Duodenal mucosa (tissue), 2 donors: ENCODE measurements at regions not wholly inside any gene's neighbourhood (a gene's known extent, or its start where the extent isn't known, plus 50 kb on each side); places are given as distances from the start of the nearest gene placed in this dataset.

Experiments used
- H3K27ac ChIP-seq: one replicate; pipeline ENCODE4 v1.7.0; 2013; ENCODE audit warnings: low read depth, low read length
- H3K27me3 ChIP-seq, 2 donors: one replicate each; pipeline ENCODE4 v1.7.0; 2013; ENCODE audit warnings: low read length in 2 of 2, control low read depth in 1 of 2; ENCODE audit not compliant: insufficient read depth in 2 of 2, control insufficient read depth in 1 of 2
- H3K36me3 ChIP-seq, 2 donors: one replicate each; pipeline ENCODE4 v1.7.0; 2013; ENCODE audit warnings: low read length in 2 of 2, control low read depth in 1 of 2; ENCODE audit not compliant: insufficient read depth in 2 of 2, control insufficient read depth in 1 of 2
- H3K4me1 ChIP-seq, 2 donors: one replicate each; pipeline ENCODE4 v1.7.0; 2013; ENCODE audit warnings: low read length in 2 of 2, control low read depth in 1 of 2; ENCODE audit not compliant: insufficient read depth in 2 of 2, control insufficient read depth in 1 of 2
- H3K4me3 ChIP-seq, 2 donors: one replicate each; pipeline ENCODE4 v1.7.0; 2013; ENCODE audit warnings: low read length in 2 of 2, low read depth in 1 of 2
- H3K9ac ChIP-seq, 2 donors: one replicate each; pipeline ENCODE4 v1.7.0; 2013; ENCODE audit warnings: low read length in 2 of 2, low read depth in 1 of 2
- H3K9me3 ChIP-seq, 2 donors: one replicate each; pipeline ENCODE4 v1.7.0; 2013; ENCODE audit warnings: low read length in 2 of 2, control low read depth in 1 of 2; ENCODE audit not compliant: control insufficient read depth in 1 of 2

DNA sequence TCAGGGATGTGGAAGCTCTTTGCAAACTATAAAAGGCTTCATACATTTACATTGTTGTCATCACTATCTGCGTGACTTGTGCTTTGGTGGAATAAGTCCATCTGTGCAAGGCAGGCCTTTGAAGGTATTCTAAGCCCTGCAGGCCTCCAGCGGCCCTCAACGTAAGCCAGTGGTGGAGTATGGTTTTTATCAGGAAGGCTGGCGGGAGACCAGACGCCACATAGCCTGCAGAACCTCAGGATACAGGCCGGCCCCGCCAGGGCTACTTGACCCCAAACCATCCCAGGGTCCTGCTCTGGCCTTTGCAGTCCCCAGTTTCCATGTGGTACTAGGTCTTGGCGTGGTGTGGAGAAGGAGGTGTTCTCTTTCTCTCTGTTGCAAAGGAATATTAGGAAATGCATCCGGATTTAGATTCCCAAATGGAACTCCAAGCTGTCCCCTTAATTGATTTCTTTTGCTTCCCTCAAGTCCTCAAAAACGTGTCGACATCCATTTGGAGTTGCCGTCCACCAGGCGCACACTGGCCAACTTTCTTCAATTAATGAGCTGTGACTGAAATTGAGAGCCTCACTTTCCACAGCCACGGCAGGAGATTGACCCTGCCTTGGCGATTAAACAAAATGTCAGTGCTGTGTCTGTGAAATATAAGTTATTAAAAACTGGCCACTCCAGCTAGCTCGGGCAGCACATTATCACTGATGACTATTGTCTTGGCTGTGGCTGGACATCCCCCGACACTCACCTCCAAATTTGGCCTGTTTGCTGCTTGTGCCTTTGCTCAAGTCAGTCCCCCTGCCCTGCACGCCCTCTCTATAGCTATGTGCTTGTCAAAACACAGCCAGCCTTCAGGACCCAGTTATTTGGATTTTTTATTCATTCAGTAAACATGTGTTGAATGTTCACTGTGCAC, 239.8 kb upstream of the TLE3 start:
- Histone ChIP-seq H3K27ac (no peak overlapping the region), H3K9ac (no peak overlapping the region), H3K27me3 (no peaks in the 10 kb centered on the region), H3K4me1 (peaks cover 0 to 4% of the 10 kb centered on the region in 2 donors), H3K9me3 (peaks cover 4 to 5% of the 10 kb centered on the region in 2 donors), H3K4me3 (no peak overlapping the region), H3K36me3 (no peaks in the 10 kb centered on the region)

DNA sequence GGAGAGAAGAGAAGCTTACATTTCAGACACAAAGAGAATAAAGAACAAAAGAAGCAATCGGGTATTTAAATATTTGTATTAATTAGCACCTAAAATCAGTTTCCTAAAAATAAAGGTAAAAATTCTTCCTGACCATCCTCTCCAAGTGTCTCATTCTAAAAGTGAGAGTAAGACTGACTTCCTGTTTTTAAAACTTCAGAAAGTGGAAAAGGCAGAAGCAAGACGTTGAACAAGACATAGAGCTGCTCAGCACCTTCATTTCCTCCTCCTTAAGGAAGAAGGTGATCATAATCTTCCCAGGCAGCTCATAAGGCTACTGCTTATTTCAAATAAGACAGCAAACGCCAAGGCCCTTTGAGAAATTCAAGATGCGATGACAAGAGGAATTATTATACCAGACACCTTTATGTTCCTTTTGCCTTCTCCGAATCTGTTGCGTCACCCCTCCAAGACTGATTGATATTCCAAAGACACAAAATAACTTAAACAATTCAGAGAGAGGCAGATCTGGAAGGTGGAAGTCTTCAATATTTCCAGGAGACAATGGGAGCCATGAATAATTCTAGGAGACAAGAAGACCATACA, 238.8 kb upstream of the TLE3 start:
- H3K27me3 ChIP-seq = no peaks in the 10 kb centered on the region
- H3K36me3 ChIP-seq = no peaks in the 10 kb centered on the region
- H3K27ac ChIP-seq = no peak overlapping the region
- H3K9ac ChIP-seq = no peak overlapping the region
- H3K4me1 ChIP-seq = peaks cover 0 to 4% of the 10 kb centered on the region in 2 donors
- H3K9me3 ChIP-seq = peaks cover 4 to 5% of the 10 kb centered on the region in 2 donors
- H3K4me3 ChIP-seq = no peak overlapping the region

DNA sequence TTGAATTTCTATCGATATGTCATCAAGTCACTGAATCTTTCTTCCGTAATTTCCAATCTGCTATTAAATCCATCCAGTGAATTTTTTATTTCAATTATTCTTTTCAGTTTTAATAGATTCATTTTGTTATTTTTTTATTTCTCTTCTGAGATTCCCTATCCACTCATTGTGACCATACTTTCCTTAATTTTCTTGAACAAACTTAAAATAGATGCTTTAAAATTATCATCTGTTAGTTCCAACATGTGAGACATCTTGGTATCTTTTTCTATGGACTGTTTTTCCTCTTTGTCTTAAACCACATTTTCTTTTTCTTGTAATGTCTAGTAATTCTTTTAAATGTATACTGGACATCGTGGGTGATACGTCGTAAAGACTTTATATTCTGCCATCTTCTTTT, 236.6 kb upstream of the TLE3 start:
- no peaks in the 10 kb centered on the region for H3K4me1 ChIP-seq
- no peaks in the 10 kb centered on the region for H3K36me3 ChIP-seq
- H3K4me3 ChIP-seq = no peak overlapping the region
- H3K27me3 ChIP-seq = no peaks in the 10 kb centered on the region
- H3K27ac ChIP-seq = no peak overlapping the region
- peaks cover 4 to 8% of the 10 kb centered on the region in 2 donors for H3K9me3 ChIP-seq
- no peak overlapping the region for H3K9ac ChIP-seq

DNA sequence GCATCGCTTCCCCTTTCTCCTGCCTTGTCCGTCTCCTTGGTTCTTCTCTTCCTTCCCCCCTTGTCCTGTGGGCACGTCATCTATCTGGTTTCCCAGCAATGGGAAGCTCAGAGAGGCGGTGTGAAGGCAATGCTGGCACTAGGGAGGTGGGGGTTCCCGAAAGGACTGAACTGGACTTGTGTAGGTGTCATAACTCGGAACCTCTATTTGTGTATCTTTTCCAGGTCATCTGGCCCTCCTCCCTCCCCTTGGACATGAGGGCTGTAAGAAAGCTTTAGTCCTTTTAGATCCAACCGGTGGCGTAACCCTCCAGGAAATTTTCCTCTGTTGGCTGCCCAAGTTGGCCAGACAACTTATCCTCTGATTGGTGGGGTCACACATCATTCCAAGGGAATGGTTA, 231.5 kb upstream of the TLE3 start:
- Histone ChIP-seq H3K9ac (no peak overlapping the region), H3K27ac (no peak overlapping the region), H3K4me3 (no peak overlapping the region), H3K4me1 (peaks cover 0 to 7% of the 10 kb centered on the region in 2 donors), H3K27me3 (no peaks in the 10 kb centered on the region), H3K9me3 (peaks cover 0 to 8% of the 10 kb centered on the region in 2 donors), H3K36me3 (no peaks in the 10 kb centered on the region)

DNA sequence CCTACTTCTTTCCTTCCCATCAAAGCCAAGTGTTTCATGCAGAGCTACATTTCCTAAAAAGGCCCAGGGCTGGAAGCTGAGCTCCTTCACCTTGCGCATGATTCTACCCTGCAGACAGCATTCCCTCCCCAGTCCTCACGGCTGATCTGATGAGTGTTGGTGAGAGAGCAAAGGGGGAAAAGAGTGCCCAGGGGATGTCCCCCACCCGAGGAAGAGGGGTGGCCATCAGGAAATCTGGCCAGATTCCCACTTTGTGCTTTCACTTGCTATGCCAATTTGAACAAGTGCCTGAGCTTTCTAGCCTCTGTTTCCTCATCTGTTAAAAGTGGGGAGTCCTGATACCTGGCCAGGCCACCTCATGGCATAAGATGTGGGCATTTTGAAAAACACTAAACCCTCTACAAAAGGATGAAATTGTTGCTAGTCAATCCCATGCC, 231.0 kb upstream of the TLE3 start:
- H3K4me1 ChIP-seq = peaks cover 0 to 7% of the 10 kb centered on the region in 2 donors
- H3K9me3 ChIP-seq = peaks cover 0 to 5% of the 10 kb centered on the region in 2 donors
- no peak overlapping the region for H3K4me3 ChIP-seq
- no peaks in the 10 kb centered on the region for H3K27me3 ChIP-seq
- H3K27ac ChIP-seq = no peak overlapping the region
- H3K36me3 ChIP-seq = no peaks in the 10 kb centered on the region
- H3K9ac ChIP-seq = no peak overlapping the region

DNA sequence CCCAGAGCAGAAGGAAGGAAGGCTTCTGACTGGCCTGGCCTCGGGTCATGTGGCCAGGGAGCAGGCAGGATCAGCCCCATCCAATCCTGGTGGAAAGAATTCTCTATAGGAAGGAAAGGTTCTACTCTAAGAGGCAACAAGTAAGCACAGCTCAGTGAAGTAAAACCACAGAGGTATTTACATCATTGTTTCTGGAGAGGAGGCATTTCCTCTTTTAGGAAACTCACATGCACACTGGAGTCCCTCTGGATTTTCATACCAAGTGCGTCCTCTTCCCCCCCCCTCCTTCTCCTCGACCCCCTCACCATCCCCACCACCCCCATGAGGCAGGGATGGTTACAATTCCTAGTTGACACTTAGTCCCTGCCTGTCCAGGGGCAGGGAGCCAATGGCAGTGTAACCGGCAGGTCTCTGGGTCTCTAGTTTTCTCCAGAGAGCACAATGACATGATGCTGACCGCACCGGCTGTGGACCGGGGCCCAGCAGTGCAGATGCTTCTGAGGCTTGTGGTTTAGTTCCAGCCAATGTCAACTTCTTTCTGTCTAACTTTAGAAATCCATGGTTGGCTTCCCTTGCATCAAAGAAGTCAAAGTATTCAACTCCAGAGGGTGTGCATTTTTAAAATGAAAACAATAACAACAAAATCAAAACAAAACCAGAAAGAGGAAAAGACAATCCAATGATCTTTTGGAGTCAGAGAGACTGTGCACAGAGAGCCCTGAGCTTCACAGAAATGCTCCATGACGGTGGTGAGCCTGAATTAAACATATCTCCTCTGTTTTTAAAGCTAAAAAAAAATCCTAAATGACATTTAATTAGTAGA, 230.3 kb upstream of the TLE3 start:
- Histone ChIP-seq H3K27ac (no peak overlapping the region), H3K4me3 (no peak overlapping the region), H3K27me3 (no peaks in the 10 kb centered on the region), H3K9ac (no peak overlapping the region), H3K36me3 (no peaks in the 10 kb centered on the region), H3K4me1 (peaks cover 0 to 7% of the 10 kb centered on the region in 2 donors), H3K9me3 (peaks cover 0 to 3% of the 10 kb centered on the region in 2 donors)

DNA sequence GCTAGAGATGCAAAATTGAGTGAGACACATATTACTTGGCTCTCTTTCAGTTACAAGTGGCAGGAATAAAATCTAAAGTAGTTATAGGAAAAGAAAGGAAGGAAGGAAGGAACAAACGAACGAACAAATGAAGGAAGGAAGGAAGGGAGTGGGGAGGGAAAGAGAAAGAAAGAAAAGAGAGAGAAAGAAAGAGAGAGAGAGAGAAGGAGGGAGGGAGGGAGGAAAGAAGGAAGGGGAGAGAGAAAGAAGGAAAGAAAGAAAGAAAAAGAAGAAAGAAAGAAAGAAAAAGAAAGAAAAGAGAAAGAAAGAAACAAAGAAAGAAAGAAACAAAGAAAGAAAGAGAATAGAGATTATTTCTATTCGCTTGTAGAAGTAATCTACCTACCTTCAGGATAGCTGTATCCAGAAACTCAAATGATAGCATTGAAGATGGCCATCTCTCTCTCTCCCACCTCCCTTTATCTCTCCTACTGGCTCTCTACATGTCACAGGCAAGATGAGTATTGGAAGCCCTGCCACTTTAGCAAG, 229.7 kb upstream of the TLE3 start:
- Histone ChIP-seq H3K9me3 (peaks cover 0 to 3% of the 10 kb centered on the region in 2 donors), H3K4me1 (peaks cover 3 to 7% of the 10 kb centered on the region in 2 donors), H3K4me3 (no peak overlapping the region), H3K27ac (no peak overlapping the region), H3K9ac (no peak overlapping the region), H3K27me3 (no peaks in the 10 kb centered on the region), H3K36me3 (no peaks in the 10 kb centered on the region)

DNA sequence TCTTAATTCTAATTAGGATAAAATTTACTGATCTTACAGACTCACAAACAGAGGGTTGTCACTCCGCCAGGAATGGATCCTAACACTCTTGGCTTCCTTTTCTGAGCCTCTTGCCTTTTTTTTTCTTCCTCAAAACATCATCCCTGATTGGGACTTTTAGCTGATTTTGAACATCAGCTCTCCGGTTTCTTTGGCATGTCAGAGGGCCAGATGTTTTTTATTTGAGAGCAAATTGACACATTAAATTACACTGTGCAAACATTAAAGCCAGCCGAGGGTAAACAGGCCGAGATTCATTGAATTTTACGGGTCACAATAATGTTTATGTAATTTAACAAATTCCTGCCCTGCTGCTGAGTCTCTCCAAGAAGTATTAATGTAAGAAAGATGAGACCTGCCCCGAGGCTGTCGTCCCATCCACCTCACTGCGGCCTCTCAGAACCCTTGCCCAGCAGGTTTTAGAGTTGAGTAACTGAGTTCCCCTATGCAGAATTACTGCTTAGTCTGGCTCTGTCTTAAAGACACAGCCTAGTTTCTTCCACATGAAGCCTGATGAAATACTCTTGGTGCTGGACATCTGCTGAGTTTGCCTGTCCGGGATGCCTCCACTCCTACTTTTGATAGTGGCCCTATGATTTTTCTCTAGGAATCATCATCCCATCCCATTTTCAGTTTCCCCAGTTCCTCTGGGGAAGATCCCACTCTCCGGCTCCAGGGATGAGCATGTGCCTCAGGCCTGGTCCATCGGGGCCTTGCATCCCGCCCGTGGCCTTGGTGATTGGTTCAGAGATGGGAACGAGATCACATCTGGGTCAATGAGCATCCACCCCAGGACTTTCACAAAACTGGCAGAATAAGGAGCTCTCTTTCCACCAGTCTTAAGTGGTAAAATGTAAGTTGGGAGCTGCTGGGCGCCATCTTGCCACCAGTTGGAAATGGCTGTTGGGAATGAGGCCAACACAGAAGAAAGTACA, 226.6 kb upstream of the TLE3 start:
- no peaks in the 10 kb centered on the region for H3K27me3 ChIP-seq
- H3K27ac ChIP-seq = no peak overlapping the region
- H3K4me3 ChIP-seq = no peak overlapping the region
- no peak overlapping the region for H3K9ac ChIP-seq
- no peaks in the 10 kb centered on the region for H3K9me3 ChIP-seq
- no peaks in the 10 kb centered on the region for H3K36me3 ChIP-seq
- H3K4me1 ChIP-seq = peaks cover 29 to 35% of the 10 kb centered on the region in 2 donors
